ENCODE measurements at regions not wholly inside any gene's neighbourhood (a gene's known extent, or its start where the extent isn't known, plus 50 kb on each side); places are given as distances from the start of the nearest gene placed in this dataset.

GRCh38 chr9:12904261-12905000 is 129.6 kb downstream of the LURAP1L start:
- TF ChIP-seq TCF4 (CRISPR knock-in tag; IDR thresholded peaks at IDR 0.05; ENCODE audit: borderline replicate concordance) (no peak), ESRRG (CRISPR knock-in tag; IDR thresholded peaks at IDR 0.05) (no peak), ZFP30 (CRISPR knock-in tag; IDR thresholded peaks at IDR 0.05) (no peak), ARNTL (CRISPR knock-in tag; IDR thresholded peaks at IDR 0.05; ENCODE audit: borderline replicate concordance, low read depth) (no peak), GLIS3 (CRISPR knock-in tag; IDR thresholded peaks at IDR 0.05) (no peak), ZNF70 (CRISPR knock-in tag; IDR thresholded peaks at IDR 0.05) (no peak), PATZ1 (CRISPR knock-in tag; IDR thresholded peaks at IDR 0.05; ENCODE audit: borderline replicate concordance) (no peak), ZFP3 (CRISPR knock-in tag; IDR thresholded peaks at IDR 0.05) (no peak), OSR1 (CRISPR knock-in tag; IDR thresholded peaks at IDR 0.05) (no peak), TOX (CRISPR knock-in tag; IDR thresholded peaks at IDR 0.05; ENCODE audit: borderline replicate concordance) (no peak), ZNF565 (CRISPR knock-in tag; conservative IDR thresholded peaks at IDR 0.05; ENCODE audit: low read depth) (no peak)
- TF ChIP-seq, protein P1, sequence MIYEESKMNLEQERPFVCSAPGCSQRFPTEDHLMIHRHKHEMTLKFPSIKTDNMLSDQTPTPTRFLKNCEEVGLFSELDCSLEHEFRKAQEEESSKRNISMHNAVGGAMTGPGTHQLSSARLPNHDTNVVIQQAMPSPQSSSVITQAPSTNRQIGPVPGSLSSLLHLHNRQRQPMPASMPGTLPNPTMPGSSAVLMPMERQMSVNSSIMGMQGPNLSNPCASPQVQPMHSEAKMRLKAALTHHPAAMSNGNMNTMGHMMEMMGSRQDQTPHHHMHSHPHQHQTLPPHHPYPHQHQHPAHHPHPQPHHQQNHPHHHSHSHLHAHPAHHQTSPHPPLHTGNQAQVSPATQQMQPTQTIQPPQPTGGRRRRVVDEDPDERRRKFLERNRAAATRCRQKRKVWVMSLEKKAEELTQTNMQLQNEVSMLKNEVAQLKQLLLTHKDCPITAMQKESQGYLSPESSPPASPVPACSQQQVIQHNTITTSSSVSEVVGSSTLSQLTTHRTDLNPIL (CRISPR knock-in tag; IDR thresholded peaks at IDR 0.05; ENCODE audit: low read depth), result no peak
- TF ChIP-seq, protein P2, sequence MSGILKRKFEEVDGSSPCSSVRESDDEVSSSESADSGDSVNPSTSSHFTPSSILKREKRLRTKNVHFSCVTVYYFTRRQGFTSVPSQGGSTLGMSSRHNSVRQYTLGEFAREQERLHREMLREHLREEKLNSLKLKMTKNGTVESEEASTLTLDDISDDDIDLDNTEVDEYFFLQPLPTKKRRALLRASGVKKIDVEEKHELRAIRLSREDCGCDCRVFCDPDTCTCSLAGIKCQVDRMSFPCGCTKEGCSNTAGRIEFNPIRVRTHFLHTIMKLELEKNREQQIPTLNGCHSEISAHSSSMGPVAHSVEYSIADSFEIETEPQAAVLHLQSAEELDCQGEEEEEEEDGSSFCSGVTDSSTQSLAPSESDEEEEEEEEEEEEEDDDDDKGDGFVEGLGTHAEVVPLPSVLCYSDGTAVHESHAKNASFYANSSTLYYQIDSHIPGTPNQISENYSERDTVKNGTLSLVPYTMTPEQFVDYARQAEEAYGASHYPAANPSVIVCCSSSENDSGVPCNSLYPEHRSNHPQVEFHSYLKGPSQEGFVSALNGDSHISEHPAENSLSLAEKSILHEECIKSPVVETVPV (CRISPR knock-in tag; IDR thresholded peaks at IDR 0.05), result no peak
